A673 (cell line): ENCODE measurements at regions not wholly inside any gene's neighbourhood (a gene's known extent, or its start where the extent isn't known, plus 50 kb on each side); places are given as distances from the start of the nearest gene placed in this dataset.

Experiments
- BruUV-seq: library from RNA; stranded (reverse); fragments of 400-500 nt; replicated peaks from 2 replicates; lab custom pipeline; 2021; lab: Mats Ljungman, UMichigan
- CTCF ChIA-PET: fragments of 300-600 bp; sonication (Branson Sonifier 250); formaldehyde crosslinking; loops from one replicate; lab custom pipeline; 2022; ENCODE audit warnings: antibody characterized with exemption; lab: Charles Lee
- POLR2A ChIA-PET: fragments of 300-600 bp; sonication (Branson Sonifier 250); formaldehyde crosslinking; loops from one replicate; lab custom pipeline; 2022; ENCODE audit warnings: antibody characterized with exemption; ENCODE audit not compliant: low non-redundant PET; lab: Charles Lee
- DNase-seq: peaks from one replicate; pipeline ENCODE4 v3.0.0-alpha.2; 2015; ENCODE audit warnings: low spot score
- H3K27ac ChIP-seq: fragments of 200-600 bp; sonication (generic); 2 replicates; pipeline ENCODE4 v1.5.1; 2016; ENCODE audit warnings: mixed run types, low read depth, mild to moderate bottlenecking, mixed read lengths, antibody characterized with exemption, low read length; ENCODE audit not compliant: poor library complexity, severe bottlenecking
- H3K27me3 ChIP-seq: fragments of 200-600 bp; sonication (generic); replicated peaks from 2 replicates; pipeline ENCODE4 v1.6.1; 2017; ENCODE audit warnings: mixed run types, low read depth, mild to moderate bottlenecking, mixed read lengths, antibody characterized with exemption, low read length; ENCODE audit not compliant: insufficient read depth, poor library complexity
- H3K36me3 ChIP-seq: fragments of 200-600 bp; sonication (generic); 2 replicates; pipeline ENCODE4 v1.6.1; 2016; ENCODE audit warnings: mixed run types, mild to moderate bottlenecking, mixed read lengths, antibody characterized with exemption, low read length; ENCODE audit not compliant: insufficient read depth, poor library complexity, severe bottlenecking
- H3K4me1 ChIP-seq: fragments of 200-600 bp; sonication (generic); 2 replicates; pipeline ENCODE4 v1.6.1; 2017; ENCODE audit warnings: mixed run types, mild to moderate bottlenecking, mixed read lengths, antibody characterized with exemption, low read length; ENCODE audit not compliant: insufficient read depth, poor library complexity, severe bottlenecking
- H3K4me3 ChIP-seq: fragments of 200-600 bp; sonication (generic); 2 replicates; pipeline ENCODE4 v1.5.1; 2016; ENCODE audit warnings: low read depth, mixed run types, mild to moderate bottlenecking, mixed read lengths, low read length; ENCODE audit not compliant: poor library complexity, severe bottlenecking
- H3K9me3 ChIP-seq: fragments of 200-600 bp; sonication (generic); 2 replicates; pipeline ENCODE4 v1.6.1; 2016; ENCODE audit warnings: mixed run types, low read depth, mild to moderate bottlenecking, mixed read lengths, antibody characterized with exemption, low read length; ENCODE audit not compliant: poor library complexity, severe bottlenecking
- CTCF ChIP-seq: fragments of 300-800, 200-600 bp; sonication (generic); conservative IDR thresholded peaks from 2 replicates; pipeline ENCODE4 v1.5.1; 2017; ENCODE audit warnings: low read depth, mild to moderate bottlenecking, antibody characterized with exemption, low read length, moderate library complexity, mixed read lengths
- EZH2 ChIP-seq: fragments of 200-600 bp; sonication (generic); IDR thresholded peaks from 2 replicates; pipeline ENCODE4 v1.6.1; 2017; ENCODE audit warnings: borderline replicate concordance, low read depth, mild to moderate bottlenecking, mixed read lengths, antibody characterized with exemption, low read length; ENCODE audit not compliant: poor library complexity, severe bottlenecking
- intact Hi-C: fragments of 100-400 bp; cut with micrococcal nuclease; formaldehyde crosslinking; loops from one replicate; pipeline ENCODE4 v1.10.0; 2022; ENCODE audit not compliant: unreplicated experiment

DNA sequence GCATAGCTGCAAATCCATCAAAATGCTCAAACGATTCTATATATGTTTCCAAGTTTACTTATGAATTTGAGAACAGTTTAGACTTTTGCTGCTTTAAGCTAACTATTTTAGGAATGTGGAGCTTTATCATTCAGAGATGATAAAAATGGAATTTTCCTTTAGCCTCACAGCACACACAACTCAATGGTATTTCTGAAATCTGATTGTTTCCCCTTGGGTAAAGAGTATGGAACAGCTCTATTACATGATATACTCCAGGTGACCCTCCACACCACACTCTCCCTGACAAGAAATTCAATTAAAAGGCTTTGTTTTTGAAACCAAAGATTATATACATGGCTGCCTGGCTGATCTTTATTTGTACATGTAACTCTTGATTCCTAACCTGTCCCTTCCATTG lies 120.0 kb downstream of the LUZP4 start:
- H3K9me3 ChIP-seq = no peaks in the 10 kb centered on the region
- intact Hi-C loops = no loop called here
- H3K36me3 ChIP-seq = no peaks in the 10 kb centered on the region
- H3K4me1 ChIP-seq = no peaks in the 10 kb centered on the region
- no peak for DNase-seq
- BruUV-seq = no TSS peak
- POLR2A ChIA-PET = no interaction called here
- H3K4me3 ChIP-seq = no peak overlapping the region
- CTCF ChIA-PET = no interaction called here
- TF ChIP-seq EZH2 (no peak), CTCF (no peak)
- peaks cover 5% of the 10 kb centered on the region for H3K27me3 ChIP-seq
- H3K27ac ChIP-seq = no peak overlapping the region

GRCh38 chrX:115410731-115411428 lies 121.4 kb downstream of the LUZP4 start:
- no peak for DNase-seq
- ChIA-PET CTCF (no interaction called here), POLR2A (no interaction called here)
- intact Hi-C loops = no loop called here
- Histone ChIP-seq H3K36me3 (no peaks in the 10 kb centered on the region), H3K27ac (no peak overlapping the region), H3K27me3 (peaks cover 8% of the 10 kb centered on the region), H3K9me3 (no peaks in the 10 kb centered on the region), H3K4me1 (no peaks in the 10 kb centered on the region), H3K4me3 (no peak overlapping the region)
- no TSS peak for BruUV-seq
- no peak for TF ChIP-seq EZH2
- no peak for TF ChIP-seq CTCF

- intact Hi-C loops = no loop called here
- no peak for DNase-seq
- no peaks in the 10 kb centered on the region for H3K36me3 ChIP-seq
Measured at GRCh38 chrX:115413246-115413878, 123.8 kb downstream of the LUZP4 start.

More at GRCh38 chrX:115413246-115413878, 123.8 kb downstream of the LUZP4 start:
- Histone ChIP-seq H3K9me3 (no peaks in the 10 kb centered on the region), H3K4me3 (no peak overlapping the region), H3K27ac (no peak overlapping the region), H3K27me3 (peaks cover 3% of the 10 kb centered on the region), H3K4me1 (no peaks in the 10 kb centered on the region)
- ChIA-PET POLR2A (no interaction called here), CTCF (no interaction called here)
- BruUV-seq = no TSS peak
- TF ChIP-seq CTCF (no peak), EZH2 (no peak)
